Left lobe of liver (tissue), 2 donors: ENCODE measurements at regions not wholly inside any gene's neighbourhood (a gene's known extent, or its start where the extent isn't known, plus 50 kb on each side); places are given as distances from the start of the nearest gene placed in this dataset.

Experiments used
- ATAC-seq: fragments of 200-7000 bp; cut with Tn5 transposase; one replicate; pipeline ENCODE4 v1.9.1; 2020; ENCODE audit warnings: mild to moderate bottlenecking, moderate library complexity
- DNase-seq: peaks from one replicate; pipeline ENCODE4 v3.0.0-alpha.2; 2020; ENCODE audit warnings: low spot score
- donor health status: DM: no; HTN: no; CAD: no; lungs with moderate emphysema.
- donor health status: DM: no; HTN: yes; CAD: no.

- DNase-seq = no peak
- no peak for ATAC-seq
These were observed 110.9 kb upstream of the C1orf174 start for GRCh38 chr1:4010814-4011605.

- ATAC-seq (no peak), DNase-seq (no peak)
These were observed 116.5 kb upstream of the C1orf174 start for GRCh38 chr1:4016351-4017130.

GRCh38 chr1:4017636-4018365 lies 117.7 kb upstream of the C1orf174 start:
- no peak for DNase-seq
- no peak for ATAC-seq

- DNase-seq = no peak
- no peak for ATAC-seq
These were observed 118.5 kb upstream of the C1orf174 start for GRCh38 chr1:4018466-4019146.

- no peak for DNase-seq
These were observed 119.1 kb upstream of the C1orf174 start for GRCh38 chr1:4019147-4019521.

GRCh38 chr1:4019606-4020331 lies 119.7 kb upstream of the C1orf174 start:
- DNase-seq (no peak), ATAC-seq (no peak)

More at GRCh38 chr1:4019147-4019521, 119.1 kb upstream of the C1orf174 start:
- no peak for ATAC-seq

GRCh38 chr1:4020449-4020848 lies 120.4 kb upstream of the C1orf174 start:
- ATAC-seq = no peak
- DNase-seq = no peak

GRCh38 chr1:4021136-4021973 lies 121.3 kb upstream of the C1orf174 start:
- ATAC-seq (no peak), DNase-seq (no peak)

- DNase-seq (no peak), ATAC-seq (no peak)
These were observed 121.8 kb upstream of the C1orf174 start for GRCh38 chr1:4021974-4022268.

GRCh38 chr1:4022715-4023114 lies 122.6 kb upstream of the C1orf174 start:
- DNase-seq = no peak
- no peak for ATAC-seq

GRCh38 chr1:4023678-4024077 lies 123.6 kb upstream of the C1orf174 start:
- DNase-seq (no peak), ATAC-seq (no peak)

GRCh38 chr1:4024811-4025210 lies 124.7 kb upstream of the C1orf174 start:
- no peak for DNase-seq
- no peak for ATAC-seq

GRCh38 chr1:4025752-4026151 lies 125.7 kb upstream of the C1orf174 start:
- ATAC-seq (no peak), DNase-seq (no peak)

- no peak for ATAC-seq
- DNase-seq = no peak
These were observed 126.9 kb upstream of the C1orf174 start for GRCh38 chr1:4027008-4027407.

GRCh38 chr1:4027492-4028138 lies 127.5 kb upstream of the C1orf174 start:
- ATAC-seq (no peak), DNase-seq (no peak)

GRCh38 chr1:4028139-4028501 lies 128.0 kb upstream of the C1orf174 start:
- ATAC-seq (no peak), DNase-seq (no peak)

- ATAC-seq (no peak), DNase-seq (no peak)
These were observed 129.3 kb upstream of the C1orf174 start for GRCh38 chr1:4029376-4029775.

GRCh38 chr1:4032571-4032970 lies 132.5 kb upstream of the C1orf174 start:
- DNase-seq (no peak), ATAC-seq (no peak)

GRCh38 chr1:4033129-4033676 lies 133.1 kb upstream of the C1orf174 start:
- DNase-seq (no peak), ATAC-seq (no peak)
